Fibroblast of lung (primary cell): ENCODE measurements at regions not wholly inside any gene's neighbourhood (a gene's known extent, or its start where the extent isn't known, plus 50 kb on each side); places are given as distances from the start of the nearest gene placed in this dataset.

Experiments used
- DNase-seq, 2 donors: peaks; one replicate each; pipeline versions ENCODE4 v3.0.0 to v3.0.0-alpha.2; 2010; ENCODE audit warnings: low read depth in 2 of 2
- H2AFZ ChIP-seq: 2 replicates; pipeline ENCODE4 v1.5.1; 2012; ENCODE audit warnings: low read length, control low read depth, inconsistent platforms
- H3K27ac ChIP-seq: 2 replicates; pipeline ENCODE4 v1.5.1; 2011; ENCODE audit warnings: low read length, control low read depth; ENCODE audit not compliant: insufficient read depth
- H3K27me3 ChIP-seq: 2 replicates; pipeline ENCODE4 v1.5.1; 2011; ENCODE audit warnings: mild to moderate bottlenecking, low read length; ENCODE audit not compliant: control insufficient read depth, insufficient read depth
- H3K36me3 ChIP-seq: 2 replicates; pipeline ENCODE4 v1.5.1; 2011; ENCODE audit warnings: low read length; ENCODE audit not compliant: control insufficient read depth, insufficient read depth
- H3K4me1 ChIP-seq: 2 replicates; pipeline ENCODE4 v1.5.1; 2011; ENCODE audit warnings: low read length; ENCODE audit not compliant: control insufficient read depth, insufficient read depth; ENCODE audit errors: extremely low read depth
- H3K4me2 ChIP-seq: 2 replicates; pipeline ENCODE4 v1.5.1; 2011; ENCODE audit warnings: low read length, control low read depth; ENCODE audit not compliant: insufficient read depth; ENCODE audit errors: extremely low read depth
- H3K4me3 ChIP-seq, 4 experiments: fragments of 200-600 bp in 1 of 4; sonication (generic) in 1 of 4; replicated peaks in 1 of 4; 2 replicates each; pipeline ENCODE4 v1.5.1; 2011 to 2016; ENCODE audit warnings: low read length in 4 of 4, low read depth in 3 of 4, mild to moderate bottlenecking in 3 of 4, control low read depth in 2 of 4, inconsistent platforms in 1 of 4, mixed read lengths in 1 of 4; ENCODE audit not compliant: insufficient read depth in 1 of 4; ENCODE audit errors: control extremely low read depth in 1 of 4
- H3K79me2 ChIP-seq: 2 replicates; pipeline ENCODE4 v1.5.1; 2012; ENCODE audit warnings: mild to moderate bottlenecking, low read length, inconsistent platforms; ENCODE audit not compliant: control insufficient read depth, insufficient read depth
- H3K9ac ChIP-seq: 2 replicates; pipeline ENCODE4 v1.5.1; 2011; ENCODE audit warnings: mild to moderate bottlenecking, low read length, control low read depth; ENCODE audit not compliant: insufficient read depth
- H3K9me3 ChIP-seq: 2 replicates; pipeline ENCODE4 v1.5.1; 2012; ENCODE audit warnings: low read depth, low read length; ENCODE audit not compliant: control insufficient read depth, insufficient read depth
- H4K20me1 ChIP-seq: 2 replicates; pipeline ENCODE4 v1.5.1; 2011; ENCODE audit warnings: low read length; ENCODE audit not compliant: control insufficient read depth, insufficient read depth; ENCODE audit errors: extremely low read depth
- EZH2 ChIP-seq: IDR thresholded peaks from 2 replicates; pipeline ENCODE4 v1.5.1; 2012; ENCODE audit warnings: low read length, control low read depth, mild to moderate bottlenecking; ENCODE audit errors: missing control alignments
- TF ChIP-seq, protein P1 (sequence below), 2 donors: IDR thresholded peaks in 1 of 2; conservative IDR thresholded peaks in 1 of 2; 1 replicate in 1 of 2; 2 replicates in 1 of 2; pipeline ENCODE4 v1.5.1; 2011 to 2012; ENCODE audit warnings: low read length in 2 of 2, control low read depth in 1 of 2, inconsistent platforms in 1 of 2, low read depth in 1 of 2, mild to moderate bottlenecking in 1 of 2

DNA sequence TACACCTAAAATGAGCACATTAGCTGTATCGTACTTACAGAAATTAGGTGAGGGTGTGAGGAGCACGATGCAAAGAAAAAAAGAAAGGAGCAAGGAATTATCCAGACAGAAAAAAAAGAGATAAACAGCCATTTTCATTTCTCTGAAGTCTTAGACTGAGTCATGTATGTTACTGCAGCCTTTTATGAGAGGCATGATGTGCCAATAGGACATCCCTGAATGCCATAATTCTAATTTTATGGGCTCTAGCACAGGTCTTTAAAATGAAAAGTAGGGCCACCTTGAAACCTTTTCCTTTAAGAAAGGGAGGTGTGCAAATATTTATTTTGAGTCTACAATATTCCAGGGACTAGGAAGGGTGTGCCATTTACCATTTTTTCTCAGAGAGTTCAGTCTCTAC lies 74.1 kb upstream of the PTPRD start:
- no peak overlapping the region for H3K27ac ChIP-seq
- no peak for DNase-seq
- no peaks in the 10 kb centered on the region for H4K20me1 ChIP-seq
- no peaks in the 10 kb centered on the region for H3K36me3 ChIP-seq
- H3K79me2 ChIP-seq = no peaks in the 10 kb centered on the region
- H2AFZ ChIP-seq = no peak overlapping the region
- no peaks in the 10 kb centered on the region for H3K9me3 ChIP-seq
- H3K4me3 ChIP-seq = no peak overlapping the region
- H3K27me3 ChIP-seq = no peaks in the 10 kb centered on the region
- TF ChIP-seq, protein P1, sequence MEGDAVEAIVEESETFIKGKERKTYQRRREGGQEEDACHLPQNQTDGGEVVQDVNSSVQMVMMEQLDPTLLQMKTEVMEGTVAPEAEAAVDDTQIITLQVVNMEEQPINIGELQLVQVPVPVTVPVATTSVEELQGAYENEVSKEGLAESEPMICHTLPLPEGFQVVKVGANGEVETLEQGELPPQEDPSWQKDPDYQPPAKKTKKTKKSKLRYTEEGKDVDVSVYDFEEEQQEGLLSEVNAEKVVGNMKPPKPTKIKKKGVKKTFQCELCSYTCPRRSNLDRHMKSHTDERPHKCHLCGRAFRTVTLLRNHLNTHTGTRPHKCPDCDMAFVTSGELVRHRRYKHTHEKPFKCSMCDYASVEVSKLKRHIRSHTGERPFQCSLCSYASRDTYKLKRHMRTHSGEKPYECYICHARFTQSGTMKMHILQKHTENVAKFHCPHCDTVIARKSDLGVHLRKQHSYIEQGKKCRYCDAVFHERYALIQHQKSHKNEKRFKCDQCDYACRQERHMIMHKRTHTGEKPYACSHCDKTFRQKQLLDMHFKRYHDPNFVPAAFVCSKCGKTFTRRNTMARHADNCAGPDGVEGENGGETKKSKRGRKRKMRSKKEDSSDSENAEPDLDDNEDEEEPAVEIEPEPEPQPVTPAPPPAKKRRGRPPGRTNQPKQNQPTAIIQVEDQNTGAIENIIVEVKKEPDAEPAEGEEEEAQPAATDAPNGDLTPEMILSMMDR (conservative IDR thresholded peaks at IDR 0.05 in 1 of 2, IDR thresholded peaks at IDR 0.05 in 1 of 2; ENCODE audit: low read depth in 1 of 2, low read length in 2 of 2) = no peak
- no peak for TF ChIP-seq EZH2
- no peak overlapping the region for H3K4me2 ChIP-seq
- no peak overlapping the region for H3K9ac ChIP-seq
- no peaks in the 10 kb centered on the region for H3K4me1 ChIP-seq

DNA sequence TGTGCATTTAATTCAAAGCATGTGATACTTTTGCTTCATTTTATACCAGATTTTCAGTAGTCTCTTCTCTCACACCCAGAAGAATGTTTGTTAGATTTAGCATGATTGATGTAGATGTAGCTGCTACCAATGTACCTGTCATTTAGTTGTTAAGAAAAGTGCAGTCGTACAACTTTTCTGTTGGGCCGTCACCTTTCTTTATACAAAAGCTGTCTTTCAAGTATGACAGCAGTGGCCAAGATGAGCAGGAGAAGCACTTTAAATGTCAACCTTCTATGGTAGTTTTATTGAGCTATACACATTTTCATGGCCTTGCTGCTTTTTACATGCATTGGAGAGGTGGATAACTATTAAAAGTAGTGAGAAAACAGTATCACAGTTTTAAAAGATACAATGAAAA lies 77.7 kb upstream of the PTPRD start:
- H3K9me3 ChIP-seq = no peaks in the 10 kb centered on the region
- H4K20me1 ChIP-seq = no peaks in the 10 kb centered on the region
- DNase-seq = no peak
- H2AFZ ChIP-seq = no peak overlapping the region
- H3K4me3 ChIP-seq = no peak overlapping the region
- no peak overlapping the region for H3K9ac ChIP-seq
- TF ChIP-seq, protein P1 (conservative IDR thresholded peaks at IDR 0.05 in 1 of 2, IDR thresholded peaks at IDR 0.05 in 1 of 2; ENCODE audit: low read depth in 1 of 2, low read length in 2 of 2) = no peak
- no peak for TF ChIP-seq EZH2
- no peak overlapping the region for H3K27ac ChIP-seq
- no peaks in the 10 kb centered on the region for H3K27me3 ChIP-seq
- H3K36me3 ChIP-seq = no peaks in the 10 kb centered on the region
- H3K4me1 ChIP-seq = no peaks in the 10 kb centered on the region
- H3K4me2 ChIP-seq = no peak overlapping the region
- H3K79me2 ChIP-seq = no peaks in the 10 kb centered on the region

DNA sequence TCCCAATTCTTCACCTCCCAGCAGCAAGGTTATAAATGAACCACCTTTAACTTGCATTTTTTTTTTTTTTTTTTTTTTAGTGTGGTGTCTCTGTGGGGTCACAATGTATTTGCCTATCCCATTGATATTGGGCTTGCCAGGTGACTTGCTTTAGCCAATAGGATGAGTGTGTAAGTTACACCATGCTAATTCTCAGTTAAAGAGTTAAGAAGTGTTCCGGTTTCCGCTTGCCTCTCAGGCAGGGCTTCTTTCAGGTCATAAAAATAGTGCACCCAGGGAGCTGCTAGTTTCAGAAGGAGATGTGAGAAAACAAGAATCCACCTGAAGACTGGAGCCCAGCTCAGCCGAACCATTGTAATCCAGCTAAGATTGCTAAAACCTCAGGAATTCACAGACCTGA lies 84.2 kb upstream of the PTPRD start:
- Histone ChIP-seq H3K36me3 (no peaks in the 10 kb centered on the region), H3K4me3 (no peak overlapping the region), H3K79me2 (no peaks in the 10 kb centered on the region), H2AFZ (no peak overlapping the region), H4K20me1 (no peaks in the 10 kb centered on the region), H3K9me3 (no peaks in the 10 kb centered on the region), H3K4me2 (no peak overlapping the region), H3K4me1 (no peaks in the 10 kb centered on the region), H3K9ac (no peak overlapping the region), H3K27ac (no peak overlapping the region), H3K27me3 (no peaks in the 10 kb centered on the region)
- DNase-seq = no peak
- TF ChIP-seq, protein P1 (conservative IDR thresholded peaks at IDR 0.05 in 1 of 2, IDR thresholded peaks at IDR 0.05 in 1 of 2; ENCODE audit: low read depth in 1 of 2, low read length in 2 of 2) = no peak
- no peak for TF ChIP-seq EZH2
